ENCODE measurements at regions not wholly inside any gene's neighbourhood (a gene's known extent, or its start where the extent isn't known, plus 50 kb on each side); places are given as distances from the start of the nearest gene placed in this dataset.

GRCh38 chr20:57884956-57885355 lies 175.1 kb upstream of the PMEPA1 start:
- Histone ChIP-seq H3K9me3 (ENCODE audit: low read length) (no peaks in the 10 kb centered on the region), H3K4me1 (ENCODE audit: insufficient read depth, low read length, severe bottlenecking) (no peaks in the 10 kb centered on the region), H3K79me2 (ENCODE audit: insufficient read depth, low read length) (no peaks in the 10 kb centered on the region), H3K9me2 (ENCODE audit: low read depth, low read length) (no peaks in the 10 kb centered on the region), H3K4me2 (ENCODE audit: low read length) (no peak overlapping the region), H4K20me1 (ENCODE audit: insufficient read depth, low read length) (no peaks in the 10 kb centered on the region), H3K36me3 (ENCODE audit: insufficient read depth, low read length) (no peaks in the 10 kb centered on the region), H3K9ac (ENCODE audit: low read length) (no peak overlapping the region), H2AFZ (ENCODE audit: low read length) (no peak overlapping the region), H3K4me3 (ENCODE audit: low read depth, low read length, poor library complexity, severe bottlenecking) (no peak overlapping the region), H3K27ac (ENCODE audit: low read depth, low read length, poor library complexity, severe bottlenecking) (no peak overlapping the region), H3K27me3 (ENCODE audit: insufficient read depth, low read length) (no peaks in the 10 kb centered on the region; the same call in 1 of the 2 replicates), H3F3A (ENCODE audit: insufficient read depth, low read length) (no peaks in the 10 kb centered on the region)
- TF ChIP-seq EZH2 (IDR thresholded peaks at IDR 0.05; ENCODE audit: borderline replicate concordance, low read length) (no peak), CTCF (IDR thresholded peaks at IDR 0.05; ENCODE audit: low read length) (no peak)

- TF ChIP-seq CTCF (IDR thresholded peaks at IDR 0.05; ENCODE audit: low read length) (no peak), EZH2 (IDR thresholded peaks at IDR 0.05; ENCODE audit: borderline replicate concordance, low read length) (no peak)
- Histone ChIP-seq H3K4me1 (ENCODE audit: insufficient read depth, low read length, severe bottlenecking) (no peaks in the 10 kb centered on the region), H3K79me2 (ENCODE audit: insufficient read depth, low read length) (no peaks in the 10 kb centered on the region), H3K27me3 (ENCODE audit: insufficient read depth, low read length) (no peaks in the 10 kb centered on the region; the same call in 1 of the 2 replicates), H3K9ac (ENCODE audit: low read length) (no peak overlapping the region), H3F3A (ENCODE audit: insufficient read depth, low read length) (no peaks in the 10 kb centered on the region), H3K4me3 (ENCODE audit: low read depth, low read length, poor library complexity, severe bottlenecking) (no peak overlapping the region), H3K36me3 (ENCODE audit: insufficient read depth, low read length) (no peaks in the 10 kb centered on the region), H3K4me2 (ENCODE audit: low read length) (no peak overlapping the region), H4K20me1 (ENCODE audit: insufficient read depth, low read length) (no peaks in the 10 kb centered on the region), H2AFZ (ENCODE audit: low read length) (no peak overlapping the region), H3K9me2 (ENCODE audit: low read depth, low read length) (no peaks in the 10 kb centered on the region), H3K9me3 (ENCODE audit: low read length) (no peaks in the 10 kb centered on the region), H3K27ac (ENCODE audit: low read depth, low read length, poor library complexity, severe bottlenecking) (no peak overlapping the region)
These were observed 173.9 kb upstream of the PMEPA1 start for GRCh38 chr20:57883761-57884160.

GRCh38 chr20:57883224-57883623 lies 173.4 kb upstream of the PMEPA1 start:
- no peak overlapping the region for H3K4me3 ChIP-seq (ENCODE audit: low read depth, low read length, poor library complexity, severe bottlenecking)
- TF ChIP-seq CTCF (IDR thresholded peaks at IDR 0.05; ENCODE audit: low read length): no peak
- TF ChIP-seq EZH2 (IDR thresholded peaks at IDR 0.05; ENCODE audit: borderline replicate concordance, low read length): no peak

More at GRCh38 chr20:57883224-57883623, 173.4 kb upstream of the PMEPA1 start:
- Histone ChIP-seq H3K79me2 (ENCODE audit: insufficient read depth, low read length) (no peaks in the 10 kb centered on the region), H3K27ac (ENCODE audit: low read depth, low read length, poor library complexity, severe bottlenecking) (no peak overlapping the region), H3K4me2 (ENCODE audit: low read length) (no peak overlapping the region), H3K4me1 (ENCODE audit: insufficient read depth, low read length, severe bottlenecking) (no peaks in the 10 kb centered on the region), H2AFZ (ENCODE audit: low read length) (no peak overlapping the region), H3K9me3 (ENCODE audit: low read length) (no peaks in the 10 kb centered on the region), H3K9me2 (ENCODE audit: low read depth, low read length) (no peaks in the 10 kb centered on the region), H3F3A (ENCODE audit: insufficient read depth, low read length) (no peaks in the 10 kb centered on the region), H4K20me1 (ENCODE audit: insufficient read depth, low read length) (no peaks in the 10 kb centered on the region), H3K36me3 (ENCODE audit: insufficient read depth, low read length) (no peaks in the 10 kb centered on the region), H3K27me3 (ENCODE audit: insufficient read depth, low read length) (no peaks in the 10 kb centered on the region), H3K9ac (ENCODE audit: low read length) (no peak overlapping the region)

Measured in OCI-LY1 (cell line).